Esophagus squamous epithelium (tissue), 5 donors: ENCODE measurements at regions not wholly inside any gene's neighbourhood (a gene's known extent, or its start where the extent isn't known, plus 50 kb on each side); places are given as distances from the start of the nearest gene placed in this dataset.

ENCODE experiments used
- DNase-seq: peaks from one replicate; lab custom pipeline; 2025; lab: John Stamatoyannopoulos, UW
- H3K27ac ChIP-seq, 4 donors: fragments of 200-600 bp; sonication (generic); one replicate each; pipeline ENCODE4 v1.5.1; 2016 to 2019; ENCODE audit warnings: mild to moderate bottlenecking in 1 of 4
- H3K27me3 ChIP-seq, 4 donors: fragments of 200-600 bp; sonication (generic); 1 replicate in 3 of 4; 2 replicates in 1 of 4; pipeline versions ENCODE4 v1.5.1 to v1.6.0; 2017 to 2021; ENCODE audit warnings: antibody characterized with exemption in 1 of 4
- H3K36me3 ChIP-seq, 3 donors: fragments of 200-600 bp; sonication (generic); one replicate each; pipeline ENCODE4 v1.5.1; 2016 to 2019
- H3K4me1 ChIP-seq, 3 donors: fragments of 200-600 bp; sonication (generic); one replicate each; pipeline ENCODE4 v1.5.1; 2017 to 2019
- H3K4me3 ChIP-seq, 4 donors: fragments of 200-600 bp; sonication (generic); 1 replicate in 3 of 4; 2 replicates in 1 of 4; pipeline ENCODE4 v1.5.1; 2016 to 2019; ENCODE audit warnings: mild to moderate bottlenecking in 2 of 4, moderate library complexity in 1 of 4
- H3K9me3 ChIP-seq, 3 donors: fragments of 200-600 bp; sonication (generic); one replicate each; pipeline ENCODE4 v1.5.1; 2016 to 2019
- POLR2A ChIP-seq, 4 donors: fragments of 450-650 bp; IDR thresholded peaks; one replicate each; pipeline ENCODE4 v1.6.1; 2017; ENCODE audit warnings: antibody characterized with exemption in 4 of 4, mild to moderate bottlenecking in 4 of 4, moderate library complexity in 3 of 4
- WGBS, 2 donors: methylation state at CpG; one replicate each; pipeline ENCODE4 v1.1.5; 2018; 5-methylcytosine and 5-hydroxymethylcytosine counted together
- intact Hi-C: fragments of 100-400 bp; cut with DNase I; formaldehyde crosslinking; loops from one replicate; pipeline ENCODE4 v1.15.0; 2022
- TF ChIP-seq, protein P1 (sequence below), 6 experiments: fragments of 450-650 bp in 4 of 6; fragments of 200-600 bp in 2 of 6; sonication (generic) in 2 of 6; IDR thresholded peaks; one replicate each; pipeline ENCODE4 v1.5.1; 2016 to 2019; ENCODE audit warnings: antibody characterized with exemption in 6 of 6, mild to moderate bottlenecking in 4 of 6, moderate library complexity in 4 of 6
- donor health status: DM: yes; HTN: yes; CAD: no.

DNA sequence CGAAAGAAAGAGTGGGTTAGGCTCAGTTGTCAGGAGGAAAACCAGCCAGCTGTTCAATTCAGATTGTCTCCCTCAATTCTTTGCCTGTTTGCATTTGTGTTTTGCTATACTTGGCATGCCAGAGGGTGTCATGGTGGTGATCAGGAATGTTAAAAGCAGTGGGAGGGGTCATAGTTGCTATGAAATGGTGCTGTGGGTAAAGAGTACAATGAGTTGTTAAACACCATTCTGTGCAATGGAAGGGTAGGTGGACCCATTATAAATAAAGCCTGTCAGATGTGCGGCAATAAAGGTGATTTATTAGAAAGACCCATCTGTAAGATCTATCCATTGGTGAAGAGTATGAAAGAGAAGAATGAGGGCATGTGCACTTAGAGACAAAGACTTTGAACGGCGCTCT lies 82.2 kb downstream of the MRPL32 start:
- no peak for TF ChIP-seq POLR2A (IDR thresholded peaks at IDR 0.05)
- TF ChIP-seq, protein P1, sequence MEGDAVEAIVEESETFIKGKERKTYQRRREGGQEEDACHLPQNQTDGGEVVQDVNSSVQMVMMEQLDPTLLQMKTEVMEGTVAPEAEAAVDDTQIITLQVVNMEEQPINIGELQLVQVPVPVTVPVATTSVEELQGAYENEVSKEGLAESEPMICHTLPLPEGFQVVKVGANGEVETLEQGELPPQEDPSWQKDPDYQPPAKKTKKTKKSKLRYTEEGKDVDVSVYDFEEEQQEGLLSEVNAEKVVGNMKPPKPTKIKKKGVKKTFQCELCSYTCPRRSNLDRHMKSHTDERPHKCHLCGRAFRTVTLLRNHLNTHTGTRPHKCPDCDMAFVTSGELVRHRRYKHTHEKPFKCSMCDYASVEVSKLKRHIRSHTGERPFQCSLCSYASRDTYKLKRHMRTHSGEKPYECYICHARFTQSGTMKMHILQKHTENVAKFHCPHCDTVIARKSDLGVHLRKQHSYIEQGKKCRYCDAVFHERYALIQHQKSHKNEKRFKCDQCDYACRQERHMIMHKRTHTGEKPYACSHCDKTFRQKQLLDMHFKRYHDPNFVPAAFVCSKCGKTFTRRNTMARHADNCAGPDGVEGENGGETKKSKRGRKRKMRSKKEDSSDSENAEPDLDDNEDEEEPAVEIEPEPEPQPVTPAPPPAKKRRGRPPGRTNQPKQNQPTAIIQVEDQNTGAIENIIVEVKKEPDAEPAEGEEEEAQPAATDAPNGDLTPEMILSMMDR (IDR thresholded peaks at IDR 0.05) = no peak
- intact Hi-C loops = no loop called here
- no peaks in the 10 kb centered on the region for H3K9me3 ChIP-seq
- 83 to 87% methylated on average over 4 of the region's 4 CpGs for WGBS, 2 donors
- no peaks in the 10 kb centered on the region for H3K4me1 ChIP-seq
- no peak for DNase-seq
- no peaks in the 10 kb centered on the region for H3K36me3 ChIP-seq
- peaks cover 0 to 6% (median 0%) of the 10 kb centered on the region in 4 donors for H3K27me3 ChIP-seq
- no peak overlapping the region for H3K27ac ChIP-seq
- no peak overlapping the region for H3K4me3 ChIP-seq

DNA sequence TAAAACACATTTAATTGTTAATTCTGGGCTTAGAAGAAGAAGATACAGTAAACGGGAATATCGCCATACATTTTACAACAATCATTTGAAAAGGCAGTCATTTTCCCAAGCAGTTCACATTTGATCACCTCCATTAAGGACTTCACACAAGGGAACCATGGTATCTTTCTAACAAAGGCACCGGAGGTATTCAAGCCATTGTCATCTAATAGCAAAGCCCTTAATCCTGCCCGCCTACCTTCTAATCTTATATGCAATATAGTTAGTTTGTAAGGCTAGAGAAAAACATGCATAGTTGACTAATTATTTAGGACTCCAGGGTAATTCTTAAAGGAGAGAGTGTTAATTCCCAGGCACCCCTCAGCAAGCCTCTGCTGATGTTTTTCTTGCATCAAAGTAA lies 83.1 kb downstream of the MRPL32 start:
- H3K9me3 ChIP-seq = no peaks in the 10 kb centered on the region
- H3K4me1 ChIP-seq = no peaks in the 10 kb centered on the region
- H3K4me3 ChIP-seq = no peak overlapping the region
- TF ChIP-seq, protein P1 (IDR thresholded peaks at IDR 0.05) = no peak
- TF ChIP-seq POLR2A (IDR thresholded peaks at IDR 0.05) = no peak
- intact Hi-C loops = no loop called here
- DNase-seq = no peak
- no peak overlapping the region for H3K27ac ChIP-seq
- H3K27me3 ChIP-seq = peaks cover 0 to 6% (median 0%) of the 10 kb centered on the region in 4 donors
- 71 to 81% methylated on average over 4 of the region's 4 CpGs for WGBS, 2 donors
- H3K36me3 ChIP-seq = no peaks in the 10 kb centered on the region

DNA sequence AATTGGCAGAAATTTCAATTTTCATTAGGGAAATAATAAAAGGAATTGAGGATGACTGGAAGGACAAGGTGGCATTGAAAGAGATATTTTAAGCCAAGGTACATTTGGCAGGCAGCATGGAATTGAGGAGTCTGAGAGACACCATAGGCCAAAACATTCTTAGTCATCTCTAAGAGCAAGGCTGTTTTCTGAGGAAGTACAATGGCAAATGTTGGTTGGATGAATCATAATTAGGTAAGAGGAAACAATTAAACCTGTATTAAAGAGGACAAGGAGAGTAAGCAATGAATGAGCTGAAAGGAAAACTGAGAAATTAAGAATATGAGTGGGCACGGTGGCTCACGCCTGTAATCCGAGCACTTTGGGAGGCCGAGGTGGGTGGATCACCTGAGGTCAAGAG lies 86.3 kb downstream of the MRPL32 start:
- H3K36me3 ChIP-seq = no peaks in the 10 kb centered on the region
- TF ChIP-seq, protein P1 (IDR thresholded peaks at IDR 0.05) = no peak
- no peak for TF ChIP-seq POLR2A (IDR thresholded peaks at IDR 0.05)
- DNase-seq = no peak
- intact Hi-C loops = no loop called here
- WGBS, 2 donors = 44% methylated on average over 4 of the region's 4 CpGs
- no peak overlapping the region for H3K4me3 ChIP-seq
- no peak overlapping the region for H3K27ac ChIP-seq
- peaks cover 0 to 9% (median 0%) of the 10 kb centered on the region in 4 donors for H3K27me3 ChIP-seq
- no peaks in the 10 kb centered on the region for H3K9me3 ChIP-seq
- no peaks in the 10 kb centered on the region for H3K4me1 ChIP-seq

DNA sequence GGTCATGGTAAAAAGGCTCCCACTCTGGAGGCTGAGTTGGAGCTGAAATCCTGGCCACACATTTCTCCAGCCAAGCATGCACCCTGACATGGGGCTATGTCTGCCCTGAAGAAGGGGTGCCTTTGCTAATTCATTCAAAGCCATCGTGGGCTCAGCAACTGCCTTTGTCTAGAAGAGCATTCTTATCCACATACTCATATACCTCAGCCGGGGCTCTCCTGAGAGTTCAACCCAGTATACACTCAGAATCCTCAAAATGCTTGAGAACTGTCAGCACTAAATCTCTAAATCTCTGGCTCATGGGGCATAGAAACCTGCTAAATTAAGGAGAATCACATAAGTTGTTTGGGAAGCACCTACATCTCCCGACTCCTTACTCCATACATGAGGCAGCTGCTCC lies 89.3 kb downstream of the MRPL32 start:
- TF ChIP-seq, protein P1 (IDR thresholded peaks at IDR 0.05) = no peak
- TF ChIP-seq POLR2A (IDR thresholded peaks at IDR 0.05) = no peak
- Histone ChIP-seq H3K27me3 (peaks cover 0 to 3% (median 0%) of the 10 kb centered on the region in 4 donors), H3K36me3 (no peaks in the 10 kb centered on the region), H3K4me1 (no peaks in the 10 kb centered on the region), H3K4me3 (no peak overlapping the region), H3K9me3 (no peaks in the 10 kb centered on the region), H3K27ac (no peak overlapping the region)
- no peak for DNase-seq
- 81 to 96% methylated on average over 3 of the region's 3 CpGs for WGBS, 2 donors
- intact Hi-C loops = no loop called here

DNA sequence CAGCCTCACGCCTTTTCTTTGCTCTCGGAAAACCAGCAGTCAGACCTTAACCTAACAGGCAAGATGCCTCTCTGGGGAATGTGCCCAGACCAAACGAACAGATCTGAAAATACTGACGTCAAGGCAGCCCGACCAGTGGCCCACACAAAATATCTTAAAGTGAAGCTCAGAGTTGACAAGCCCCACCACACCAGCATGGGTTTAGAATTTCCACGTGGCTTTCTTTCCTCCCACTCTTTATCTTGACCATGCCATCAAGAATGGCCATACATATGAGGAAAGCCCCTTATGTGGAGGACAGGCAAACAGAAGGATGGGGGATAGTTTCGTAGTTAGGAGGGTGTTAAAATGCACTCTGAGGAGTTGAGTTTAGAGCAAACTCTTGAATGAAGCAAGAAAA lies 89.8 kb downstream of the MRPL32 start:
- Histone ChIP-seq H3K4me3 (no peak overlapping the region), H3K27ac (no peak overlapping the region), H3K4me1 (no peaks in the 10 kb centered on the region), H3K27me3 (peaks cover 0 to 3% (median 0%) of the 10 kb centered on the region in 4 donors), H3K36me3 (no peaks in the 10 kb centered on the region), H3K9me3 (no peaks in the 10 kb centered on the region)
- DNase-seq = no peak
- no peak for TF ChIP-seq POLR2A (IDR thresholded peaks at IDR 0.05)
- TF ChIP-seq, protein P1 (IDR thresholded peaks at IDR 0.05) = no peak
- 59 to 88% methylated on average over 3 to 6 of the region's 7 CpGs for WGBS, 2 donors
- intact Hi-C loops = no loop called here
